ENCODE measurements at regions not wholly inside any gene's neighbourhood (a gene's known extent, or its start where the extent isn't known, plus 50 kb on each side); places are given as distances from the start of the nearest gene placed in this dataset.

- no peak for TF ChIP-seq CTCF (IDR thresholded peaks at IDR 0.05)
These were observed 148.7 kb upstream of the JARID2 start for GRCh38 chr6:15096894-15097837.

DNA sequence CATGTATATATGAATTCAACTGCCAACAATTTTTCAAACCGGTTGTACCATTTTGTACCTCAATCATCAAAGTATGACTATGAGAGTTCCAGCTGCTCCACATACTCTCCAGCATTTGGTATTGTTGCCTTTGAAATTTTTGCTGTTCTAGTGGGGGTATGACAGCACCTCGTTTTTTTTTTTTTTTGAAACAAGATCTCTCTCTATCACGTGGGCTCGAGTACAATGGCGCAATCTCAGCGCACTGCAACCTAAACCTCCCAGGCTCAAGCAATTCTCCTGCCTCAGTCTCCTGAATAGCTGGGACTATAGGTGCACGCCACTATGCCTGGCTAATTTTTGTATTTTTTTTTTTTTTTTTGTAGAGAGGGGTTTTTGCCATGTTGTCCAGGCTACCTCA lies 144.7 kb upstream of the JARID2 start:
- no peak for TF ChIP-seq CTCF (IDR thresholded peaks at IDR 0.05)

GRCh38 chr6:15102241-15102640 lies 143.6 kb upstream of the JARID2 start:
- TF ChIP-seq CTCF (IDR thresholded peaks at IDR 0.05), result no peak

GRCh38 chr6:15106958-15107643 lies 138.8 kb upstream of the JARID2 start:
- TF ChIP-seq CTCF (IDR thresholded peaks at IDR 0.05), result no peak

DNA sequence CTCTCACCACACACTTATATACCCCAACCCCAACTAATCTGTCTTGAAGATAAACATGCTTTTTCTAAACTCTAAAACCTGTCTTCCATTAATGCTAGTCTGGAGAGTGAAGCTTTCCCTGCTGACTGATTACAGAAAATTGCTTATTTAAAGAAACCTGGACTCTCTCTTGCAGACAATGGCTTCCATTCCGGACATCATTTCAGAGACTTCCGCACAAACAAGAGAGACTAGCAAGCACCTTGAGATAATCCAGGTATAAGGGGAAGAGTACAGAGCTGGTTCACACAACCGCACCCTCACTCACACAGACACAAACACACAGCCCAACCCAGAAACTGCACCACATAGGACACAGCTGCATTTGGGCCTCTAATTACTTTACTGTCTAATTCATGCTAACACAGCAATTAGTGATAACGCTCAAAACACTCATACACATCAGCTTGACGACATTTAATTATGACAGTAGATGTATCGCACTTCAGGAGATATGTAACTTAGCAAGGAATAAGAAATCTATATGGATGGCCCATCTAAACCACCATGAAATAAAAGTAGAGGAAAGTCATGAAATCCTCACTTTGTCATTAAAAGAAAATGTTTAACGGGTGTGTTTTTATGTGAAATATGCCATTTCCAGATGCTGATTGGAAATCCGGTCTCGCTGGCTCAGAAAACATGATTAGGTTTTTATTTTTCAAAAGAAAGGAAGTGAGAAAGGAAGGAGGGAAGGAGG lies 138.1 kb upstream of the JARID2 start:
- TF ChIP-seq CTCF (IDR thresholded peaks at IDR 0.05), result no peak

GRCh38 chr6:15108383-15108715 lies 137.5 kb upstream of the JARID2 start:
- TF ChIP-seq CTCF (IDR thresholded peaks at IDR 0.05), result no peak

GRCh38 chr6:15109338-15110090 lies 136.4 kb upstream of the JARID2 start:
- no peak for TF ChIP-seq CTCF (IDR thresholded peaks at IDR 0.05)
